Spleen (tissue), 11 donors: ENCODE measurements at regions not wholly inside any gene's neighbourhood (a gene's known extent, or its start where the extent isn't known, plus 50 kb on each side); places are given as distances from the start of the nearest gene placed in this dataset.
"Not testable (repeated sequence)": the region's sequence is repeated elsewhere in the genome, so short reads cannot be mapped to it uniquely, and the experiment has no call there.

Experiments
- DNase-seq: peaks from one replicate; pipeline ENCODE4 v3.0.0-alpha.2; 2020
- H3K27ac ChIP-seq, 8 donors: fragments of 200-600 bp; sonication (generic) in 7 of 8; 1 replicate in 4 of 8; 2 replicates in 4 of 8; pipeline versions ENCODE4 v1.5.0 to v1.8.0; 2016 to 2021; ENCODE audit warnings: inconsistent platforms in 4 of 8, mild to moderate bottlenecking in 4 of 8, moderate library complexity in 1 of 8
- H3K27me3 ChIP-seq, 7 donors: fragments of 200-600 bp; sonication (generic) in 6 of 7; replicated peaks in 1 of 7; 1 replicate in 4 of 7; 2 replicates in 3 of 7; pipeline versions ENCODE4 v1.5.0 to v1.8.0; 2016 to 2021; ENCODE audit warnings: inconsistent platforms in 3 of 7, mild to moderate bottlenecking in 1 of 7
- H3K36me3 ChIP-seq, 6 donors: fragments of 200-600 bp; sonication (generic) in 5 of 6; 1 replicate in 4 of 6; 2 replicates in 2 of 6; pipeline versions ENCODE4 v1.5.0 to v1.8.0; 2016 to 2021; ENCODE audit warnings: inconsistent platforms in 2 of 6
- H3K4me1 ChIP-seq, 6 donors: fragments of 200-600 bp; sonication (generic) in 5 of 6; 1 replicate in 3 of 6; 2 replicates in 3 of 6; pipeline versions ENCODE4 v1.5.0 to v1.8.0; 2016 to 2021; ENCODE audit warnings: inconsistent platforms in 3 of 6
- H3K4me3 ChIP-seq, 8 donors: fragments of 200-600 bp; sonication (generic) in 7 of 8; 1 replicate in 4 of 8; 2 replicates in 4 of 8; pipeline versions ENCODE4 v1.5.0 to v1.8.0; 2016 to 2021; ENCODE audit warnings: inconsistent platforms in 4 of 8, mild to moderate bottlenecking in 4 of 8, moderate library complexity in 2 of 8
- H3K9me3 ChIP-seq, 8 donors: fragments of 200-600 bp; sonication (generic) in 7 of 8; 1 replicate in 4 of 8; 2 replicates in 4 of 8; pipeline versions ENCODE4 v1.5.0 to v1.8.0; 2016 to 2021; ENCODE audit warnings: inconsistent platforms in 4 of 8
- POLR2A ChIP-seq, 3 donors: fragments of 450-650 bp; IDR thresholded peaks; one replicate each; pipeline ENCODE4 v1.5.1; 2017; ENCODE audit warnings: antibody characterized with exemption in 3 of 3, mild to moderate bottlenecking in 1 of 3
- POLR2AphosphoS5 ChIP-seq, 3 donors: sonication (generic); formaldehyde crosslinking; IDR thresholded peaks; one replicate each; pipeline ENCODE4 v1.5.1; 2017; ENCODE audit warnings: antibody characterized with exemption in 3 of 3
- WGBS, 5 donors: extraction: QIAGEN DNeasy Blood & Tissue Kit in 3 of 5; methylation state at CpG; one replicate each; pipeline versions ENCODE4 v1.1.5 to v1.1.7; 2013 to 2018; 5-methylcytosine and 5-hydroxymethylcytosine counted together
- intact Hi-C: fragments of 100-400 bp; cut with DNase I; formaldehyde crosslinking; loops from one replicate; pipeline ENCODE4 v1.15.0; 2023; ENCODE audit warnings: low total_unique reads
- TF ChIP-seq, protein P1 (sequence below), 11 experiments: fragments of 200-600 bp in 7 of 11; fragments of 450-650 bp in 4 of 11; sonication (generic) in 4 of 11; IDR thresholded peaks in 8 of 11; conservative IDR thresholded peaks in 3 of 11; 1 replicate in 7 of 11; 2 replicates in 4 of 11; pipeline versions ENCODE4 v1.4.0 to v1.8.0; 2016 to 2021; ENCODE audit warnings: antibody characterized with exemption in 11 of 11, inconsistent platforms in 4 of 11, mild to moderate bottlenecking in 1 of 11
- donor health status: healthy with polysubstance abuse.
- donor health status: DM: no; HTN: no; CAD: no; lungs with moderate emphysema.
- donor health status: DM: no; HTN: no; CAD: no.
- donor health status: Bipolar disorder and iron deficiency.
- donor health status: healthy.
- donor health status: DM: no; HTN: no; CAD: no.
- donor health status: DM: yes; HTN: yes; CAD: no.

DNA sequence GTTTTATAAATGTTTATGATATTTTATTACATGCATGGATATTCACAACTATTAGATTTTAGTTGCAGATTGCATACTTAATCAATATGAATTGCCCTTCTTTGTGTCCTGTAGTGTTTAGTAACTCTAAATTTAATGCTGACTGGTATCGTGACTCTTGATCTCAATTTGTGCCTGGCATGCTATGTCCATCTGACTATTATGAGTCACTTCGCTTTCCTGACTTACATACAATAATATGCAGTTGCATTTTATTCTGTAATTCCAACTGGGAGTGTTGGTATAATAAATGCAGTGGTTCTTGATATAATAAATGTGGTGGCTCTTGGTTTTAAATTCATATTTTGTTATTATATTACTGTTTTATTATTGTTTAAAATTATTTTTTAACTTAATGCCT, 277.5 kb downstream of the LIG4 start:
- no peaks in the 10 kb centered on the region for H3K36me3 ChIP-seq
- H3K27ac ChIP-seq, result no peak overlapping the region
- TF ChIP-seq, protein P1, sequence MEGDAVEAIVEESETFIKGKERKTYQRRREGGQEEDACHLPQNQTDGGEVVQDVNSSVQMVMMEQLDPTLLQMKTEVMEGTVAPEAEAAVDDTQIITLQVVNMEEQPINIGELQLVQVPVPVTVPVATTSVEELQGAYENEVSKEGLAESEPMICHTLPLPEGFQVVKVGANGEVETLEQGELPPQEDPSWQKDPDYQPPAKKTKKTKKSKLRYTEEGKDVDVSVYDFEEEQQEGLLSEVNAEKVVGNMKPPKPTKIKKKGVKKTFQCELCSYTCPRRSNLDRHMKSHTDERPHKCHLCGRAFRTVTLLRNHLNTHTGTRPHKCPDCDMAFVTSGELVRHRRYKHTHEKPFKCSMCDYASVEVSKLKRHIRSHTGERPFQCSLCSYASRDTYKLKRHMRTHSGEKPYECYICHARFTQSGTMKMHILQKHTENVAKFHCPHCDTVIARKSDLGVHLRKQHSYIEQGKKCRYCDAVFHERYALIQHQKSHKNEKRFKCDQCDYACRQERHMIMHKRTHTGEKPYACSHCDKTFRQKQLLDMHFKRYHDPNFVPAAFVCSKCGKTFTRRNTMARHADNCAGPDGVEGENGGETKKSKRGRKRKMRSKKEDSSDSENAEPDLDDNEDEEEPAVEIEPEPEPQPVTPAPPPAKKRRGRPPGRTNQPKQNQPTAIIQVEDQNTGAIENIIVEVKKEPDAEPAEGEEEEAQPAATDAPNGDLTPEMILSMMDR (IDR thresholded peaks at IDR 0.05 in 8 of 11, conservative IDR thresholded peaks at IDR 0.05 in 3 of 11), result no peak
- TF ChIP-seq POLR2AphosphoS5 (IDR thresholded peaks at IDR 0.05) (no peak), POLR2A (IDR thresholded peaks at IDR 0.05) (no peak)
- intact Hi-C loops, result no loop called here
- DNase-seq, result no peak
- H3K4me3 ChIP-seq, result no peak overlapping the region
- H3K9me3 ChIP-seq, result peaks cover 0 to 44% (median 14%) of the 10 kb centered on the region in 8 donors
- H3K4me1 ChIP-seq, result no peaks in the 10 kb centered on the region
- no peaks in the 10 kb centered on the region for H3K27me3 ChIP-seq
- WGBS, 5 donors, result 79 to 88% (median 84%) methylated on average over 2 of the region's 2 CpGs

DNA sequence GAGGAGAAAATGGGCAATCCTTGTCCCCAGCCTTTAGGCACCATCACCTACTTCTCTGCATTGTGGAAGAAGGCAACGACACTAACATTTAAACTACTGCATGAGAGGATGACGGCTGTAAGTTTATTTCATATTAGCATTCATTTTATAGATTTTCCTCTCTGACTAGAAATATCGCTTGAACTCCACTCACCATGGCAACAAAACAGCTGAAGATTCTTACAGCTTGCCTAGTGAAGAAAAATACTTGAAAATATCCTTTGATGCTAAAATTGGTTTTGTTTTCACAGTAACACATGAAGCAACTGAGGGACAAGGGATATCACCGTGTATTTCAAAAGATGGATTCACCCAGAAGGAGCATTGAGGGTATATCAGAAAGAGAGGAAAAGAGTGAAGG, 284.3 kb downstream of the LIG4 start:
- Histone ChIP-seq H3K27me3 (no peaks in the 10 kb centered on the region), H3K4me3 (no peak overlapping the region), H3K27ac (no peak overlapping the region), H3K36me3 (no peaks in the 10 kb centered on the region), H3K4me1 (no peaks in the 10 kb centered on the region), H3K9me3 (peaks cover 0 to 51% (median 4%) of the 10 kb centered on the region in 8 donors)
- WGBS, 5 donors, result 75 to 90% (median 84%) methylated on average over 4 of the region's 4 CpGs
- no peak for DNase-seq
- TF ChIP-seq, protein P1 (IDR thresholded peaks at IDR 0.05 in 8 of 11, conservative IDR thresholded peaks at IDR 0.05 in 3 of 11), result no peak
- TF ChIP-seq POLR2AphosphoS5 (IDR thresholded peaks at IDR 0.05), result no peak
- TF ChIP-seq POLR2A (IDR thresholded peaks at IDR 0.05), result no peak
- intact Hi-C loops, result no loop called here

DNA sequence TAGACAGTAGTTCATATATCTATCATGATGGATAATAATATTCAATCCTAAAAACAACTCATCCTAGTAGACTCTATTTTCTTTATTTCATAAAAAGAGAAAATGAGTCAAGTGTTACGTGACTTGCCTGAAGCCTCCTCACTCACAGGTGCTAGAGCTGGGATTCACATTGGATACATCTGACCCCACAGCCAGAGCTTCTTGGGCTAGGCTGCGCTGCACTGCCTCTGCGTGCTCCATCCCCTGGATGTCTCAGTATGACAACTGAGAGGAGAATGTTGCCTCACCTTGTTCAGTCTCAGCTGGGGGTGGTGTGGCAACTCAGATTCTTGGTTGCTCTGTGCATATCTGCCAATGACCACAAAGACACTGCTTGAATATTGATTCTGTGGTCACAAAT, 286.6 kb downstream of the LIG4 start:
- Histone ChIP-seq H3K36me3 (no peaks in the 10 kb centered on the region), H3K27ac (no peak overlapping the region), H3K27me3 (no peaks in the 10 kb centered on the region), H3K4me1 (no peaks in the 10 kb centered on the region), H3K4me3 (no peak overlapping the region), H3K9me3 (peaks cover 0 to 47% (median 4%) of the 10 kb centered on the region in 8 donors)
- intact Hi-C loops, result no loop called here
- 90 to 94% (median 93%) methylated on average over 3 of the region's 3 CpGs for WGBS, 5 donors
- TF ChIP-seq POLR2AphosphoS5 (IDR thresholded peaks at IDR 0.05) (no peak), POLR2A (IDR thresholded peaks at IDR 0.05) (no peak)
- TF ChIP-seq, protein P1 (IDR thresholded peaks at IDR 0.05 in 8 of 11, conservative IDR thresholded peaks at IDR 0.05 in 3 of 11), result no peak
- DNase-seq, result no peak

DNA sequence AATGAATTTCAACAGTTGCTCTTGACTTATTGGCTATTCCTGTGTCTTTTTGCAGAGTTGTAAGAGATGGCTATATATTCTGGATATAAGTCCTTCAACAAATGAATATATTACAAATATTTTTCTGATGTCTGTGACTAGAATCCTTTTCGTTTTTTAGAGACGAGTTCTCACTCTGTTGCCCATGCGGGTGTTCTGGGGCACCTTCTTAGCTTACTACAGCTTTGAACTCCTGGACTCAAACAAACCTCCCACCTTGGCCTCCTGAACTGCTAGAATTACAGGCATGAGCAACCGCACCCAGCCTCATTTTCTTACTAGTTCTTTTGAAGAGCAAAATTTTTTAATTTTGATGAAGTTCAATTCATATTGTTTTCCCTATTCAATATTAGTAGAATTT, 287.8 kb downstream of the LIG4 start:
- H3K27ac ChIP-seq, result no peak overlapping the region
- intact Hi-C loops, result no loop called here
- H3K27me3 ChIP-seq, result no peaks in the 10 kb centered on the region
- no peaks in the 10 kb centered on the region for H3K4me1 ChIP-seq
- WGBS, 5 donors, result 87 to 94% (median 92%) methylated on average over 4 of the region's 4 CpGs
- TF ChIP-seq, protein P1 (IDR thresholded peaks at IDR 0.05 in 8 of 11, conservative IDR thresholded peaks at IDR 0.05 in 3 of 11), result no peak
- TF ChIP-seq POLR2A (IDR thresholded peaks at IDR 0.05) (no peak), POLR2AphosphoS5 (IDR thresholded peaks at IDR 0.05) (no peak)
- no peaks in the 10 kb centered on the region for H3K36me3 ChIP-seq
- H3K4me3 ChIP-seq, result no peak overlapping the region
- DNase-seq, result no peak
- peaks cover 0 to 35% (median 4%) of the 10 kb centered on the region in 8 donors for H3K9me3 ChIP-seq

DNA sequence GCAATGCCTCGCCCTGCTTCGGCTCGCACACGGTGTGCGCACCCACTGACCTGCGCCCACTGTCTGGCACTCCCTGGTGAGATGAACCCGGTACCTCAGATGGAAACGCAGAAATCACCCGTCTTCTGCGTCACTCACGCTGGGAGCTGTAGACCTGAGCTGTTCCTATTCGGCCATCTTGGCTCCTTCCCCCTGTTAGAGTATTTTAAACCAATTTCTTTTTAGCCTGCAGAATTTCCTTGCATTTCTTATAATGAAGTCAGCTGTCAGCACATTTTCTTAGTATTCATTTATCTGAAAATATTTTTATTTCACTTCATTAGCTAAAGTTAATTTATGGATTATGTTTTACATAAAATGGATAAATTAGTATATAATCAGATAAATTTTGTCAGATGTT, 288.8 kb downstream of the LIG4 start:
- WGBS, 5 donors, result 59 to 93% (median 78%) methylated on average over 3 to 12 of the region's 12 CpGs
- H3K27me3 ChIP-seq, DNase-seq, H3K4me1 ChIP-seq, H3K27ac ChIP-seq, H3K4me3 ChIP-seq, intact Hi-C loops, H3K36me3 ChIP-seq: not testable (repeated sequence)
- peaks cover 0 to 35% (median 4%) of the 10 kb centered on the region in 8 donors for H3K9me3 ChIP-seq

DNA sequence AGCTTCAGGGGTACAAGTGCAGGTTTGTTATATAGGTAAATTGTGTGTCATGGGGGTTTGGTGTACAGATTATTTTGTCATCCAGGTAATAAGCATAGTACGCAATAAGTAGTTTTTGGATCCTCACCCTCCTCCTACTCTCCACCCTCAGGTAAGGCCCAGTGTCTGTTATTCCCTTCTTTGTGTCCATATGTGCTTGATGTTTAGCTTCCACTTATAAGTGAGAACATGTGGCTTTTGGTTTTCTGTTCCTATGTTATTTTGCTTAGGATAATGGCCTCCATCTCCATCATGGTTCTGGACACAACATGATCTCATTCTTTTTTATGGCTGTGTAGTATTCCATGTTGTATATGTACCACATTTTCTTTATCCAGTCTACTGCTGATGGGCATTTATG, 298.4 kb downstream of the LIG4 start:
- H3K9me3 ChIP-seq, result peaks cover 0 to 16% (median 6%) of the 10 kb centered on the region in 8 donors
- WGBS, 5 donors, result 0 to 75% (median 0%) methylated on average over 1 of the region's 1 CpG
- H3K27ac ChIP-seq, DNase-seq, H3K4me3 ChIP-seq, intact Hi-C loops, H3K36me3 ChIP-seq, H3K27me3 ChIP-seq, H3K4me1 ChIP-seq: not testable (repeated sequence)
